Prostate gland (tissue), 2 donors: ENCODE measurements at regions not wholly inside any gene's neighbourhood (a gene's known extent, or its start where the extent isn't known, plus 50 kb on each side); places are given as distances from the start of the nearest gene placed in this dataset.

Experiments used
- CTCF ChIP-seq, 4 experiments: fragments of 200-600 bp in 2 of 4; fragments of 450-650 bp in 2 of 4; sonication (generic) in 2 of 4; IDR thresholded peaks; 1 replicate in 3 of 4; 2 replicates in 1 of 4; pipeline ENCODE4 v1.5.1; 2016 to 2019; ENCODE audit warnings: antibody characterized with exemption in 4 of 4, mild to moderate bottlenecking in 2 of 4, moderate library complexity in 2 of 4
- POLR2A ChIP-seq: fragments of 450-650 bp; IDR thresholded peaks from one replicate; pipeline ENCODE4 v1.6.1; 2016; ENCODE audit warnings: antibody characterized with exemption, mild to moderate bottlenecking

DNA sequence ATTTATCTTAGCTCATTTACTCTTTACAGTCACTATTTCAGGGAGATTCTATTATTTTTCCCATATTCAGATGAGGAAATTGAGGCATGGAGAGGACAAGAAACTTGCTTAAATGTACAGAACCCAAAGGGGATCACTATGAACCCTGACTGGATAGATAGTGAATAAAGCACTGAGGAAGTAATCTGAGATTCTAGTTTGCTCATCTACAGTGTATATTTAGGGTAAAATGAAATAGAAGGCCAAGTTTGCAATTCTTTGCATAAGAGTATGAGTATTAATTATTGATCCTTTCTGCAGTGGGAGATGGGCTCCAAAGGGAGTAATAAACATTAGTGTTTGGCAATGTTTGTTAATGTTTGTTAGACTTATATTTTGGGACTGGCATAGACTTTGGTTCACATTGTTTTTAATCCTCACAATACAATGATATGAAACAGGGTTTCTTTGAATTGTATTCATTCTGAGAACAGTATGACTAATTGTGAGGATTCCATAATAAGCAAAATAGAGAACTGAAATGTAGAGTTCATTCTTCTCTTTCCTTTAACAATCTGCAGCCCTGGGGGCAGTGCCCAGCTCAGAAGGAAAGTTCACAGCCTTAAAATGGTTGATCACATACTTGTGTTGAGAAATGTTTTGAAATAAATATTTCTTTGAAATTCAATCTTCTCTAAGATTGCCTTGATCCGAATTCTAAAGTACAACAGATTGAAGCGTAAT is 131.0 kb upstream of the ZNF804B start:
- TF ChIP-seq CTCF (IDR thresholded peaks at IDR 0.05) (no peak), POLR2A (no peak)
